22Rv1 (cell line): ENCODE measurements at regions not wholly inside any gene's neighbourhood (a gene's known extent, or its start where the extent isn't known, plus 50 kb on each side); places are given as distances from the start of the nearest gene placed in this dataset.

Source experiments
- H3K27ac ChIP-seq: fragments of 450-650 bp; 2 replicates; pipeline ENCODE4 v1.5.1; 2017
- ZFX ChIP-seq: fragments of 450-650 bp; IDR thresholded peaks from 2 replicates; pipeline ENCODE4 v1.6.1; 2017; ENCODE audit warnings: antibody characterized with exemption, borderline replicate concordance
- TF ChIP-seq, protein P1 (sequence below): fragments of 450-650 bp; IDR thresholded peaks from 2 replicates; pipeline ENCODE4 v1.5.1; 2017; ENCODE audit warnings: mild to moderate bottlenecking

GRCh38 chr7:112566442-112567324, 85.9 kb downstream of the LSMEM1 start:
- TF ChIP-seq ZFX = no peak
- TF ChIP-seq, protein P1, sequence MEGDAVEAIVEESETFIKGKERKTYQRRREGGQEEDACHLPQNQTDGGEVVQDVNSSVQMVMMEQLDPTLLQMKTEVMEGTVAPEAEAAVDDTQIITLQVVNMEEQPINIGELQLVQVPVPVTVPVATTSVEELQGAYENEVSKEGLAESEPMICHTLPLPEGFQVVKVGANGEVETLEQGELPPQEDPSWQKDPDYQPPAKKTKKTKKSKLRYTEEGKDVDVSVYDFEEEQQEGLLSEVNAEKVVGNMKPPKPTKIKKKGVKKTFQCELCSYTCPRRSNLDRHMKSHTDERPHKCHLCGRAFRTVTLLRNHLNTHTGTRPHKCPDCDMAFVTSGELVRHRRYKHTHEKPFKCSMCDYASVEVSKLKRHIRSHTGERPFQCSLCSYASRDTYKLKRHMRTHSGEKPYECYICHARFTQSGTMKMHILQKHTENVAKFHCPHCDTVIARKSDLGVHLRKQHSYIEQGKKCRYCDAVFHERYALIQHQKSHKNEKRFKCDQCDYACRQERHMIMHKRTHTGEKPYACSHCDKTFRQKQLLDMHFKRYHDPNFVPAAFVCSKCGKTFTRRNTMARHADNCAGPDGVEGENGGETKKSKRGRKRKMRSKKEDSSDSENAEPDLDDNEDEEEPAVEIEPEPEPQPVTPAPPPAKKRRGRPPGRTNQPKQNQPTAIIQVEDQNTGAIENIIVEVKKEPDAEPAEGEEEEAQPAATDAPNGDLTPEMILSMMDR = no peak
- H3K27ac ChIP-seq = no peak overlapping the region

- TF ChIP-seq ZFX = no peak
- TF ChIP-seq, protein P1 = no peak
- no peak overlapping the region for H3K27ac ChIP-seq
Observed at GRCh38 chr7:112567388-112567787, 86.6 kb downstream of the LSMEM1 start.

GRCh38 chr7:112571852-112572607, 91.2 kb downstream of the LSMEM1 start:
- TF ChIP-seq, protein P1 = peak; percentile 80
- TF ChIP-seq ZFX = no peak
- H3K27ac ChIP-seq = peak overlapping the region; percentile 60

- H3K27ac ChIP-seq = peak overlapping the region; percentile 60
- TF ChIP-seq, protein P1 = no peak
- TF ChIP-seq ZFX = no peak
Observed at GRCh38 chr7:112572669-112573301, 92.0 kb downstream of the LSMEM1 start.

- no peak for TF ChIP-seq ZFX
- TF ChIP-seq, protein P1 = no peak
- peak overlapping the region; percentile 60 for H3K27ac ChIP-seq
Observed at GRCh38 chr7:112573302-112574039, 92.7 kb downstream of the LSMEM1 start.

DNA sequence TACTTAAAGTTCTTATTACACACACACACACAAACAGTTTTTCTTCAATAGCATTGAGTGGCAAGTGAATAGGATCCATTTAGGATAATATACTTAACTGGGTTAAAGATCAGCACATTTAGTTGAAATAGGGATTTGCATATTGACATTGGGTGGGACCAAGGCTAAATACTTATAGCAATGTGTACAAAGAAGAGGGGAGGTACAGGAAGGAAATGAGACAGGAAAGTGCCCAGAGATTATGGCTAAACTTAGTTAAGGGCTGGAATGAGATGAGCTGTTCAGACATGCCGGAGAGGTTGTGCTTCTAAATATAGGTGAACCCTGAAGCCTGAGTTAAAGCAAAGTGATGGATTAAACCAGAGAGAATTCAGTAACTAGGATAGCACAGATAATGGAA, 95.1 kb downstream of the LSMEM1 start:
- TF ChIP-seq, protein P1 = no peak
- TF ChIP-seq ZFX = no peak
- H3K27ac ChIP-seq = no peak overlapping the region
